M059J (cell line): ENCODE measurements at regions not wholly inside any gene's neighbourhood (a gene's known extent, or its start where the extent isn't known, plus 50 kb on each side); places are given as distances from the start of the nearest gene placed in this dataset.
A peak's percentile ranks its signal among the peaks of the same experiment; 100 is the strongest.
"Not testable (repeated sequence)": the region's sequence is repeated elsewhere in the genome, so short reads cannot be mapped to it uniquely, and the experiment has no call there.

ENCODE experiments used
- DNase-seq: peaks from one replicate; pipeline ENCODE4 v3.0.0-alpha.2; 2012; ENCODE audit warnings: low read depth

GRCh38 chr6:63440594-63440993 lies 120.8 kb upstream of the LGSN start:
- DNase-seq, result no peak

DNA sequence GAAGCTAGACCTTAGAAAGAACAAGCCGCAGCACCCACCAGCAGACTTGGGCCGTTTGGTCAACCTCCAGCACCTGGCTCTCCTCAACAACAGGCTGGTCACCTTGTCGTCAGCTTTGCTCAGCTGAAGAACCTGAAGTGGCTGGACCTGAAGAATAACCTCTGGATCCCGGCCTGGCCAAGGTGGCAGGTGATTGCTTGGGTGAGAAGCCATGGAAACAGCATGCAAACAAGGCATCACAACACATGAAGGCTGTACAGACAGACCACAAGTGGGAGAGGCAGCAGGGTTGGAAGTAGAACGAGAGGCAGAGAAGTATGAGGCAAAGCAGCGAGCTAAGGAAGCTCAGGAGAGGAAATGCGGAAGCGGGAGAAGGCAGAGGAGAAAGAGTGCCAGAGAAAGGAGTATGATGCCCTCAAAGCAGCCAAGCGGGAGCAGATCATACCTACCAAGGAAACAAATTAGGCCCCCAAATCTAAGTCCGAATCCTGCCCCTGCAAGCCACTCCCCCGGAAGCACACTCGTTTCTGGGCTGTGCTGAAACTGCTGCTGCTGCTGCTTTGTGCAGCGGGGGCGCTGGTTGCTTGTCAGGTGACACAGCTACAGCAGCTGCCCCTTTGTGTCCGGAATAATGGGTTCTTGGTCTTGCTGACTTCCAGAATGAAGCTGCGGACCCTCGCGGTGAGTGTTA lies 121.6 kb upstream of the LGSN start:
- DNase-seq, result peak; percentile 44

DNA sequence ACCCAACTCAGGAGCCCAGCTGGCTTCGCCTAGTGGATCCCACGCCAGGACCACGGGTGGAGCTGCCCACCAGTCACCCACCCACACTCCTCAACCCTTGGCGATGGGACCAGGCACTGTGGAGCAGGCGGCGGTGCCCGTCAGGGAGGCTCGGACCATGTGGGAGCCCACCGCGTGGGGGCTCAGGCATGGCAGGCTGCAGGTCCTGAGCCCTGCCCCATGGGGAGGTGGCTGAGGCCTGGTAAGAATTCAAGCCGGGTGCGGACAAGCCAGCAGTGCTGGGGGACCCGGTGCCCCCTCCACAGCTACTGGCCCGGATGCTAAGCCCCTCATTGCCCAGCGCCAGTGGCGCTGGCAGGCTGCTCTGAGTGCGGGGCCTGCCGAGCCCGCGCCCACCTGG lies 123.1 kb upstream of the LGSN start:
- no peak for DNase-seq

DNA sequence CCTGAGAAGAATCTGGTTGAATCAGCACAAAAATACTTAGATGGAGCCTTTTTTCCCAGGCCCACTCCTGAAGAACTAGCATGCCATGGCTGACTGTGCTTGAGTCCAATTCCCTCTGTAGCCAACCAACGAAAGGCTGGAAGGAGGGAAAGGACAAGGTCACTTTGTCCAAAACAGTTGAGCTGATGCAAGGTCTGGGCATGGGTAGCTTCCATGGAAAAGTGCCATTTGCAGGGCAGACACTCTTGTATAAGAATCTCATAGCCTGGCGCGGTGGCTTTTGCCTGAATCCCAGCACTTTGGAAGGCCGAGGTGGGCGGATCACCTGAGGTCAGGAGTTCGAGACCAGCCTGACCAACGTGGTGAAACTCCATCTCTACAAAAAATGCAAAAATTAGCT lies 125.0 kb upstream of the LGSN start:
- DNase-seq, result no peak

DNA sequence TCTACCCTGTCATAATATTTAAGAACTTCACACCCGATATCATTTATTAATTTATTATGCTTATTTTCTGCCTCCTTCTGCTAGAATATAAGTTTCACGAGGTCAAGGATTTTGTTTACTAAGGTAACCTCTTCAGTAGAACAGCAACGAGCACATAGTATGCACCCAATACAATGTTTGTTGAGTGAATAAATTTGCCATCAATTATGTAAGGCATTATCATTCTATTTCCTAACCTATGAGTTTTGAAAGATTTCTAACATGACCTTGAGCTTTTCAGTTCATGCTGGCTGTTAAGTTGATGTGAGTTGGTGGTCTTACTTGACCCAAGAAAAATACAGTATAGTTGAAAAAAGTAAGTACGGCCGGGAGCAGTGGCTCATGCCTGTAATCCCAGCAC lies 125.9 kb upstream of the LOC128125822 start:
- no peak for DNase-seq

- DNase-seq, result no peak
Observed at GRCh38 chr6:63447134-63447533, 125.1 kb upstream of the LOC128125822 start.

DNA sequence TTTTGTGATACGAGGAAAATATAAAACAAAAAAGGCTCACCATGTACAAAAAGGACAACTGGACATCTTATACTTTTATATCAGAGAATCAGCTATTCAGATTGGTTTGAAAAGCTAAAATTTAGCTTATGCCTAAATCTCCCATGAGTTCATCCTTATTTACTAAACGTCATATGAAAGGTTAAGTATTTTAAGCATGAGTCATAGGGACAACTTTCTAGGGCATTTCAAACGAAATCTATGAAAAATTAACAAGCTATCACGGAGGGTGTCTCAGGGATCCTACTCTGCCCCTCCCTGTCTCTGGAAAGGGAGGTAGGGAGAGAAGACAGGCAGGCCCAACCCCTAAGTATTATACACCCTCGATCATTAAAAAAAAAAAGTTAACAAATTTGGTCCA lies 124.1 kb upstream of the LOC128125822 start:
- DNase-seq, result peak; percentile 7

DNA sequence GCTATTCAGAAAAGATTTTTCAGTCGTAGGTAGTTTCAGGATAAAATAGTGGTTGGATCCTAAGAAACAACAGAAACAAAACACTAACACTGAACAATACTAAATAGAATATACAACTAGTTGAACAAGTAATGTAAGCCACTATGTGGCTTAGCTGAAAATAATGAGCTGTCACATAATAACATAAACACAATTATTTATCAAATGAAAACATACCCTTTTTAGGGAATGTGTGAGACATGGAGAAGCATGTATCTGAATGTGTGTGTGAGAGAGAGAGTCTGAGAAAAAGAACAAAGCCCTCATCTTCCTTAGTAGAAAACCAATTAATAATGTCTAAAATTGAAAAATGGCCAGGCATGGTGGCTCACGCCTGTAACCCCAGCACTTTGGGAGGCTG lies 122.6 kb upstream of the LOC128125822 start:
- DNase-seq, result peak; percentile 19

DNA sequence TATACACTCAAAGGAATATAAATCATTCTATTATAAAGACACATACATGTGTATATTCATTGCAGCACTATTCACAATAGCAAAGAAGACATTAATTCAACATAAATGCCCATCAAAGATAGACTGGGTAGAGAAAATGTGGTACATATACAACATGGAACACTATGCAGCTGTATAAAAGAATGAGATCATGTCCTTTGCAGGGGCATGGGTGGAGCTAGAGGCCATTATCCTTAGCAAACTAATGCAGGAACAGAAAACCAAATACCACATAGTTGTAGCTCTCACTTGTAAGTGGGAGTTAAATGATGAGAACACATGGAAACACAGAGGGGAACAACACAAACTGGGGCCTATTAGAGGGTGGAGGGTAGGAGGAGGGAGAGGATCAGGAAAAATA lies 121.0 kb upstream of the LOC128125822 start:
- DNase-seq, result no peak

DNA sequence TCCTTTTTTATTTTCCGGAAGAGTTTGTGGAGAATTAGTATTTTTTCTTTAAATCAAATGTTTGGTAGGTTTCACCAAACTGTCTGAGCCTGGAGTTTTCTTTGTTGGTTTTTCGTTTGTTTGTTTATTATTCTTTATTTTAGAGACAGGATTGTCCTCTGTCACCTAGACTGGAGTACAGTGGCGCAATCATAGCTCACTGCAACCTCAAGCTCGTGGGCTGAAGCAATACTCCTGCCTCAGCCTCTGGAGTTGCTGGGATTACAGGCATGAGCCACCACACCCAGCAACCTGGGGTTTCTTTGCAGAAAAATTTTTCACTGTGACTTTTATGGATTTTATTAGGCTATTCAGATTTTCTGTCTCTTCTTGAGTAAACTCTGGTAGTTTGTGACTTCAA lies 120.2 kb upstream of the LOC128125822 start:
- DNase-seq, result peak; percentile 30

DNA sequence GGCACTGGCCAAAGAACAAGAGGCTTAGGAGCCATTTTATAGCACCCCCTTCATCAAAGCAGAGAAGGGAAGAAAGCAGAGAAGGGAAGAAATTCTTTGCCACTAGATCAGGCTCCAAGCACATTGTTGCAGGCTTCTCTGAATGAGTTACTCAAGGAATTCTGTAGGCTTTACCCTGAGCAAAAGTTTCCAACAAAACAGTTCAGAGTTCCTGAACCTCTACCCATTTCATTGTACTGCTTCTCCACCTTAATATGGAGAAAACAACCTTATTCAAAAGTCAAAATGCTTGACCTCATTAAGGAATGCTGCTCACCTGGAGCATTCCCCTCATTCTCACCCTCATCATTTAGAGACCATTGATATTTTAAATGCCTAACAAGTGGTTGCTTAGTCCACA lies 115.5 kb upstream of the LOC128125822 start:
- no peak for DNase-seq

DNA sequence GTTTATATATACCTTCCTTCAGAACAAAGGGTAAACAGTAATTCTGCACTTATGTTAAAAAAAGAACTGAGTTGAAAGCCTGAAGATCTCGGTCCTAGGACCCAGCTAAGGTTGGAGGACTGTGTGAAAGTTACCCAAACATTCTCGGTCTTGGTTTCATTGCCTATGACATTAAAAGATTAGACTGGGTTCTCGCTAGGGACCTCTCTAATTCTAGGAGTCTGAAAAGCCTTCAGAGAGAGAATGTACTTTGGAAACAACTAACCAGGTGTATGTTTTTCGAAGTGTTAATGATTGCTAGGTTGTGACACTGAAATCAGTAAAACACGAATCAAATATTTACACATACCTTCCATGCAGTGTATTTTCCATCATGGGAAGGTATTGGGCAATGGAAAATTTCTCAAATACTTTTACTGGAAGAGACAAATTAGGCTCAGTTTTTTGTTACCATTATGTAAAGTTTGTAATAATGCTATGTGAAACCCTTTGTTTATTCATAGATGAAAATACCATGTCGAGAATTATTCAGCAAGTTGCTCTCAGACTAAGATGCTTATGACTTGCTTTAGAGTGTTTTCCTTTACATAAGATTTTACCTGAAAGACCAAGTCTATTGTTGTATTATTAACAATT lies 113.7 kb upstream of the LOC128125822 start:
- DNase-seq, result no peak

DNA sequence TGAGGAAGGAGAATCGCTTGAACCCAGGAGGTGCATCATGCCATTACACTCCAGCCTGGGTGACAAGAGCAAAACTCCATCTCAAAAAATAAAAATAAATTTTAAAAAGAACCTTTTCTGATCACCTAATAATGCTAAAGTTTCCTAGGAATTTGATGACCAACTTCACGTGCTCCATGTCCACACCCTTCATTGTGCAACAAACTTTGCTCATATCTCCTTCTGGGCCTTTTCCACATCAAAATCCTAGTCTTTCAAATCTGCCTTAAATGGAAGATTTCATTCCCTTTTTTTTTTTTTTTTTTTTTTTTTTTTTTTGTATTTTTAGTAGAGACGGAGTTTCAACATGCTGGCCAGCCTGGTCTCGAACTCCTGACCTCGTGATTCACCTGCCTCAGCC lies 112.5 kb upstream of the LOC128125822 start:
- DNase-seq, result no peak

GRCh38 chr6:63460971-63461370 lies 111.3 kb upstream of the LOC128125822 start:
- DNase-seq, result no peak

DNA sequence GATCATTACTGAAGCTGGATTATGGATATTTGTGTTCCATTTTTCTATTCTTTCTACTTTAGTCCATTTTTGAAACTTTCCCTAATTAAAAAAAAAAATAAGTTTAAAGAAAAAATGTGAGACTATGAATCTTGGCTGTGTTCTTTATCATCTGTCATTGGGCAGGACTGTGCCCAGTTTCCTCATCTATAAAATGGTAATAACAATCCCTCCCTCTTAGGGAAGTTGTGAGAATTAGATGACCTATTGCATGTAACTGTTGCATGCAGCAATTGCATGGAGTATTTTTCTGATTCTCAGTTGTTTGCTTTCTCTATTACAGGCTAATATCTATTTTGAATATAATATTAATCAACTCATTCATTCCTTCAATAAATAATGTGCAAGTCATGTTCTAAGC lies 108.2 kb upstream of the LOC128125822 start:
- no peak for DNase-seq

- DNase-seq, result no peak
Observed at GRCh38 chr6:63465750-63466149, 106.5 kb upstream of the LOC128125822 start.

DNA sequence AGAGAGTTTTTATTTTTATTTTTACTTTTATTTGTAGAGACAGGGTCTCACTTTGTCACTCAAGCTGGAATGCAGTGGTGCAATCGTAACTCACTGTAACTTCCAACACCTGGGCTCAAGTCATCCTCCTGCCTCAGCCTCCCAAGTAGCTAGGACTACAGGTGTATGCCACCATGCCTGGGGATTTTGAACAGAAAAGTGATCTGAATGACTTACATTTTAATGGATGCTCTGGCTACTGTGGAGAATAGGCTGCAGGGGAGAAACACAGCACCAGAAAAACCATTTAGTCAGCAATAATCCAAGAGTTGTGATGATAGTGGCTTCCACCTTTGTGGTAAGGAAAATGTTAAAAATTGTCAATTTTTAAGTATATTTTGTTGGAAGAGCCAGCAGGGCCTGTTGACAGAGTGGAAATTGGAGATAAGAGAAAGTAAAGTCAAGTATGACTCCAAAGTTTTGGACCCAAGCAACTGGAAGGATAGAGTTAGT lies 106.0 kb upstream of the LOC128125822 start:
- DNase-seq, result no peak

DNA sequence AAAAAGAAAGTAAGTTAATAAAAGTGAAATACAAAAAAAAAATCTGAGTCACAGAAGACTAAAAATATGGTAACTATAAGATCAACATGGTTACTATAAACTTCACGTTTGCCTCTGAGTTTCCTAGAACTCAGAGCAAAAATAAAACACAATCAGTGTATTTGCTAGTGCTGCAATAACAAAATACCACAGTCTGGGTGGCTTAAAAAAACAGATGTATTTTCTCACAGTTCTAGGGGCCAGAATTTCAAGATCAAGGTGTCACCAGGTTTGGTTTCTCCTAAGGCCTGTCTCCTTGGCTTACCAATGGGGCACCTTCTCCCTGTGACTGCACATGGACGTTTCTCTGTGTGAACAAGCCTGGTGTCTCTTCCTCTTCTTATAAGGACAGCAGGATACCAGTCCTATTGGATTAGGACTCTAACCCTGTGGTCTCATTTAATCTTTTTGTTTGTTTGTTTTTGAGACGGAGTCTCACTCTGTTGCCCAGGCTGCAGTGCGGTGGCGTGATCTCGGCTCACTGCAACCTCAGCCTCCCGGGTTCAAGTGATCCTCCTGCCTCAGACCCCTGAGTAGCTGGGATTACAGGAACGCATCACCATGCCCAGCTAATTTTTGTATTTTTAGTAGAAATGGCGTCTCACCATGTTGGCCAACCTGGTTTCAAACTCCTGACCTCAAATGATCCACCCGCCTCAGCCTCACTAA lies 104.9 kb upstream of the LOC128125822 start:
- DNase-seq, result no peak

- not testable (repeated sequence) for DNase-seq
Observed at GRCh38 chr6:63471145-63471544, 101.1 kb upstream of the LOC128125822 start.

DNA sequence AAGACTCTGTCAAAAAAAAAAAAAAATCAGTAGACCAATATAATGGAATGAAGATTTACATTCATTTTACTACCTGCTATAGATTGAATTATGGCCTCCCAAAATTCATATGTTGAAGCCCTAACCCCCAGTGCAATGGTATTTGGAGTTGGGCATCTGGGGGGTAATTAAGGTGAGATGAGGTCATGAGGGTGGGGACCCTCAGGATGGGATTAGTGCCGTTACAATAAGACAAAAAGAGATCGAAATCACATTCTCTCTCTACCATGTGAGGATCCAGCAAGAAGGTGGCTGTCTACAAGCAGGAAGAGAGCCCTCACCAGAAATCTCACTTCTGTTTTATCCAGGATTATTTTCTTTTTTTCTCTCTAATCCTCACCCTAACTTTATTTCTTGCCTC lies 100.6 kb upstream of the LOC128125822 start:
- no peak for DNase-seq

- no peak for DNase-seq
Observed at GRCh38 chr6:63475707-63476106, 96.6 kb upstream of the LOC128125822 start.

DNA sequence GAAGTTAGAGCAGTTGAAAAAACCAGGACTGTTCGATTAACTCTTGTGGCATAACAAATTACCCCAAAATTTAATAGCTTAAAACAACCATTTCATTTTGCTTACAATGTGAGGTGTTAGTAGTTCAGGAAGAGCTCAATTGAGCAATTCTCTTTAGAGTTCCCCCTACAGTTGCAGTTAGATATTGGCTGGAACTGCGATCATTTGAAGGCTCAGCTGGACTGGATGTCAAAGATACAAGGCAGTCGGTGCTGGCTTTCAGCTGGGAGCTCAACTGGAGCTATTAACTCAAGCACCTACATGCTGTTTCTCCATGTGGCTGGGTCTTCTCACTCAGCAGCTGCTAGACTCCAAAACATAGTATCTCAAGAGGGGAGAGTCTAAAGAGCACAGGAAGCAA lies 96.0 kb upstream of the LOC128125822 start:
- DNase-seq, result no peak

DNA sequence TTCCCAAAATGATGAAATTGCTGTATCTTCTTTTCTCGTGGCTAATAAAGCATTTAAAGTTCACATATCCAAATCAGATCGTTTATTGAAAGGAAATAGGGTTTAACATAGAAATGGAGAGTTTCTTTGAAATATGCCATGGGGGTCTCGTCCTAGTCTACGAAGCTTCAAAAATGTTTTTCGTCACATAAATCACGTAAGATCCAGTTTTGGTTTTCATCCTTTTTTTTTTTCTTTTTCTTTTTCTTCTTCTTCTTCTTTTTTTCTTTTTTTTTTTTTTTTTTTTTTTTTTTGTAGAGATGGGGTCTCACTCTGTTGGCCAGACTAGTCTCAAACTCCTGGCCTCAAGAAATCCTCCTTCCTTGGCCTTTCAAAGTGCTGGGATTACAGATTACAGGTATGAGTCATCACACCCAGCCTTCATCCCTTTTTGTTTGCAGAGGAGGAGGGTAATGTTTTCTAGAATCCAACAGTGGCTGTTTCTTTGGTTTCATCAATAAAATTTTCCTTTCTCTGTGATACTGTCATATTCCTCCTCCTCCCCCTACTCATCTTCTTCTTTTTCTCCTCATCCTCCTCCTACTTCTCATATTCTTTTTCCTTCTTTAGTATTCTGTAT lies 94.7 kb upstream of the LOC128125822 start:
- no peak for DNase-seq
